Stimulated activated naive CD4-positive, alpha-beta T cell treated with Interleukin-2 at 50 U/mL for 16 hours (primary cell): ENCODE measurements at regions not wholly inside any gene's neighbourhood (a gene's known extent, or its start where the extent isn't known, plus 50 kb on each side); places are given as distances from the start of the nearest gene placed in this dataset.
"Not testable (repeated sequence)": the region's sequence is repeated elsewhere in the genome, so short reads cannot be mapped to it uniquely, and the experiment has no call there.

Source experiments
- DNase-seq: peaks from one replicate; lab custom pipeline; 2025; lab: John Stamatoyannopoulos, UW

DNA sequence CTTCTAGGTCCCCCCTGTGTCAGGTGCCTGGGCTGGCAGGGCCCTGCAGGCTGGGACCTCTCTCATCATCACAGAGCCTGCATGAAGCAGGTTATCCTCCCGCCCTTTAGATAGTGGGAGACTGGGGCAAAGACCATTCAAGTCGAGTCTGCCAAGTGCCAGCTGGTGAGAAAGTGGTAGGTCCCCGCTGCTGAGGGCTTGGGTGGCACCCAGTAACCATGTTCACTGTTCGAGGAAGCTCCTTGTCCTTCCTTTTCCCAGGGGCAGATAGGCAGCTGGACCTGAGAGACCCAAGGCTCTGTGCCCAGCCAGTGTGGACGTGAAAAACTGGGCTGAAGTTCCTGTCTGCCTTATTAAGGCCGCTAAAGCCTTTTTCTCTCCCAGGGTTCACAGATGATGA, 1319.8 kb downstream of the TBC1D22A start:
- DNase-seq, result no peak

DNA sequence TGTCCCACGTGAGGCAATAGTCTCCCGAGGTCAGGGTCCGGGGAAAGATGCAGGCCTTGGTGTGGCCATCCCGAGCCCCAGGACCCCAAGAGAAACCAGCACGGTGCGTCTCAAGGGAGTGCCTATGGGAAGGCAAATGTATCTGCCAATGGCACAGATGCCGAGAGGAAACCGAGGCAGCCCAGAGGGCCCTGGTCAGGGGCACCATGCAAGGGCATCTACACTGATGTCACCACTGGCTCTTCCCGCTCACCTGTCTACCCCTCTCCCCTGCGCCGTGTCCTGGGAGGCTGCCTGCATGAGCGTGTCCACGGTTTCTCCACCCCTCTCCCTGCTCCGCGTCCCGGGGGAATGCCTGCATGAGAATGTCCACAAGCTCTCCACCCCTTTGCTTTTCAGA, 1318.8 kb downstream of the TBC1D22A start:
- no peak for DNase-seq

DNA sequence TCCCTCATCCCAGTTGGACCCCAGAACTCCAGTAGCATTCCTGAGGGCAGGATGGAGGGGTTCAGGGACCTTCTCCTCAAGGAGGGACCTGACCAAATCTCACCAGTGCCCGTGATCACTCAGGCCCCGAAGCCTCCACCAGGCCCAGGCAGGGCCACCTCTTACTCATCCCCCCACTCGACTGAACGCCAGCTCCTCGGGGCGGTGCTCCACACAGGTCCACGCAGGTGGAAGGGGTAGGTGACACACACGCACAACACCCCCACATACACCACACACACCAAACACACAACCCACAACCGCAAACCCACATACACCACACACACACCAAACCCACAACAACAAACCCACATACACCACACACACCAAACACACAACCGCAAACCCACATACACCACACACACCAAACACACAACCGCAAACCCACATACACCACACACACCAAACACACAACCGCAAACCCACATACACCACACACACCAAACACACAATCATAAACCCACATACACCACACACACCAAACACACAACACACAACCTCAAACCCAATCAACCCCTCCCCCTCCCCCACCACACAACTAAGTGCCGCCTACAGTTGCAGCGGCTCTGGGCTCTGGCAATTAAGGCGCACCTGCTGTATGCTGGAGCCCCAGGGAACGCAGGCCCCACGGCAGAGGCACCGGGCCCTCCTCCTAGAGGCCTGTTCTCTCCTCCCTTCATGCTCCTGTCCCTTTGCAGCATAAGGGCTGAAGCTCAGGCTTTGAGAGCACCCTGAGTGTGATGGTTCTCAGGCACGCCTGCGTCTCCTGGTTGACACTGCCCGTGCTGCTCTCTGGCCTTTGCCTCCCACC, 1318.1 kb downstream of the TBC1D22A start:
- DNase-seq, result no peak

DNA sequence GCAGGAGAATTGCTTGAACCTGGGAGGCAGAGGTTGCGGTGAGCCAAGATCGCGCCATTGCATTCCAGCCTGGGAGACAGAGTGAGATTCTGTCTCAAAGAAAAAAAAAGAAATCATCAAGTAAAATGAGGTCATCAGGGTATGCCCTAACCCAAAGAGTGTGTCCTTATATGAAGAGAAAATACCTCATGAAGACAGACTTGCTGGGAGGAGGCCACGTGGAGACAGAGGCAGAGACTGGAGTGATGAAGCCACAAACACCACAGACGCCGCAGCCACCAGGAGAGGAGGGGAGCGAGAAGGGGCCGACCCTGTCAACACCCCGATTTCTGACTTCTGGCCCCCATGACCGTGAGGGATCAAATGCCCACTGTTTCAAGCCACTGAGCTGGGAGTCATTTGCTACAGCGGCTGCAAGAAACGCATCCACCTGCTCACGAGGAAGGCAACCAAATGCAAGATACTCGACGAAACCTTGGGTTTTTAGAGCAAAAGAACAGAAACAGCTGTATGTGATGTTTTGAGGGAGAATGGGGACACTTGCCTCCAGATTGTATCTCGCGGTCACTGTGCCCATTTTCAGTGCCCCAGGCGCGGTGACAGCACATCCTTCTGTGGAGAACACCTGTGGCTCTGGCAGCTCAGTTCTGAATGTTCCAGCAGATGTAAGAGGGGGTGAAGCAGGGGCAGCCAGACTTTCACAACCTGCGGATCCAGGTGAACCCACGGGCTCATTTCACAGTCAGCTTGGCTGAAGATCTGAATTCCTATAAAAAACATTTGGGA, 1317.2 kb downstream of the TBC1D22A start:
- DNase-seq, result no peak

DNA sequence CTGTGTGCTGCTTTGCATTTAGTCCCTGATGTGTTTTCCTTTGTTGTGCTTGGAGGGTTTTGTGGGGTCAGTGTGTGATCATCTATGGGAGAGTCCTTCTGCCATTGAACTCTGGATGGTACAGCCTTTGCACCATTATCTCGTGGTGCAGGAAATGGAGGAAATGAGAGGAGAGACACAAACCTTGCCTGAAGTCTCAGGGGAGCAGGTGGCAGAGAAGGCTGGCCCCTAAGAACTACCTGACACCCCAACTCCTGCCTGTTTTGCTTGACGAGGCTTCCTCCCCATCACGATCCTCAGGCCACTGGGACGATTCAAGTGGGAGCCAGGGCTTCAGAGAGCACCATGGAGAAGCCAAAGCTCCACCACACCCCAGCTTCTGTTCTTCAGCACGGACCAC, 1316.4 kb downstream of the TBC1D22A start:
- DNase-seq, result no peak

DNA sequence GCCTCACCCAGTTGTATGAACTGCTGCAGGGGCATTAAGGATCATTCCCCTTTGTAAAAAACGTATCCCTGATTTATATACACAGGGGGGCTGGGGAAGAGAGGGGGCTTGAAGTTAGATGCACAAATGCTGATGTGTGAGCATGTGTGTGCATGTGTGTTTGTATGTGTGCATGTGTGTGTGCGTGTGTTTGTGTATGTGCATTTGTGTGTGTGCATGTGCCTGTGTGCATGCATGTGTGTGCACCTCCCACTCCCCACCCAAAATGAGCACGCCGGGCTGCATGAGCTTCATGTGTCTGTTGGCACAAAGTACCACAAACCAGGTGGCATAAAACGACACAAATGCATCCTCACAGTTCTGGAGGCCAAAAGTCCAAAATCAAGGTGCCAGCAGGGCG, 1315.2 kb downstream of the TBC1D22A start:
- DNase-seq, result no peak

DNA sequence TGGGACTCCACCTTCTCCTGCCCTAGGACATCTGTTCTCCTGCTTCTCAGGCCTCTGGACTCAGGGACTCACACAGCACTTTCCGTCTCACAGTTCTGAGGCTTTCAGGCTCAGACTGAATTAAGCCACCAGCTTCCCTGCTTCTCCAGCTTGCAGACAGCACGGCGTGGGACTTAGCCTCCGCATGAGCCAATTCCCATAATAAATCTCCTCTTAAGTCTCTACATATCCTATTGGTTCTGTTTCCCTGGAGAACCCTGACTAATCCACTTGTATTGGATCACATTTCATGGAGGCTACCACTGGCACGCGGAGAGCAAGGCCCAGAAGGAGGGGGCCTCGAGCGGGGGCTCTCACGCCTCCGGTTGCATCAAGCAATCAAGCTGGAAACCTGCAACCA, 1313.6 kb downstream of the TBC1D22A start:
- no peak for DNase-seq

DNA sequence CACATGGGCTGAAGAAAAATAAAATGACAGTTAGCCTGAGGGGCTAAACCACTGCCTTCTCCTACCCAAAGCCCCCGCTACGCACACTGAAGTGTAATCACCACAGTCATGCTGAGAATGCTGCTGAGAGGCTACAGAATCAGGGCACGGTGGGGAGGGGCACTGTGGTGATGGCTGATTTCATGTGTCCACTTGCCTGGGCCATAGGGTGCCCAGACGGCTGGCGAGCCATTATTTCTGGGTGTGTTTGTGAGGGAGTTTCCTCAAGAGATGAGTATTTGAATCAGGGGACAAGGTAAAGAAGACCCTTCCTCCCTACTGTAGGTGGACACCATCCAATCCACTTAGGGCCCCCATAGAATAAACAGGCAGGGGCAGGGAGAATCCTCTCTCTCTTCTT, 1313.2 kb downstream of the TBC1D22A start:
- no peak for DNase-seq

DNA sequence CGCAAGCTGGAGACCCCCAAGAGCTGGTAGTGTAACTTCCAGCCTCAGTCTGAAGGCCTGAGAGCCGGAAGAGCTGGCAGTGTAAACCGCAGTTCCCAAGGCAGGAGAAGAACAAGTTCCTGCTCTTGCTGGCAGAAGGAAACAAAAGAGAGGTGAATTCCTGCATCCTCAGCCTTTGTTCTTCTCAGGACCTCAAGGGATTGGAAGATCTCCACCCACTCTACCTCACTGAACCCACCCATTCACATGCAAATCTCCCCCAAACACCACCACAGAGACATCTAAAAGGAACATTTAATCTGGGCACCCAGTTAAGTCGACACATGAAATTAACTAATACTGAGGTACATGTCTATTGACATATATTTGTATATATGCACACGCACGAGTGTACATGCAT, 1310.3 kb downstream of the TBC1D22A start:
- DNase-seq, result no peak

DNA sequence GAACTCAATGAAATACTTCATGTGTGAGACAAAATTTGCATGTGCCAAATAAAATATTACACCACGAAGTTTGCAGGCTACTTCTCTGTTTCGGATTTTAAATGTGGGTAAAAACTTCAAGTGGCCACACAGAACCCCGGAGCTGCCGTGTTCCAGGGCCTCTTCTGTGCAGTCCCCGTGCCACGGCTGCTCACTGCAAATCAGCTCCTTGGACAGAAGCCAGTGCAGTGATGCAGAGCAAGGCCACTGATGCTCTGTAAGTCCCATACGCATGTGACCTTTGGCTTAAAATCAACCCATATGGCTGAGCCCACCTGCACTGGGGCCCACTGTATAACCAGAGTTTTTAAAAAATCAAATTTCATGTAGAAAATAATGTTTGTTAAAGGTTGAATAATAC, 1309.4 kb downstream of the TBC1D22A start:
- no peak for DNase-seq

DNA sequence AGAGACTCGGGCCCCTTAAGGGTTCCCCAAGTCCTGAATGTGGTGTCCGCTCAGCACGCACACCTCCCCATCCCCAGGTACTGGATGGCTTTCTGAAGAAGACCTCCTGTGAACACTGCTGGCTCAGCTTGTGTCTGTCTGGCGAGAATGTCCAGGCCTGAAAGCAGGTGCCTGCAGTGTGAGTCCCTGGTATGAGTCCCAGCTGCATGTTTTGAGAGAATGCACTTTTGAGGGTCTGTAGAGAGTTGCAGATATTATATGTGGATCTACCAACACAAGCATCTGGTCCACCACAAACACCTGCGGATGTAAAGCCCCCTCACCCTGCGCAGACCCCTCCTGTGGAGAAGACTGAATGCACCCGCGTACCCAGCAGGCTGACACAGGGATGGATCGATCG, 1308.9 kb downstream of the TBC1D22A start:
- no peak for DNase-seq

DNA sequence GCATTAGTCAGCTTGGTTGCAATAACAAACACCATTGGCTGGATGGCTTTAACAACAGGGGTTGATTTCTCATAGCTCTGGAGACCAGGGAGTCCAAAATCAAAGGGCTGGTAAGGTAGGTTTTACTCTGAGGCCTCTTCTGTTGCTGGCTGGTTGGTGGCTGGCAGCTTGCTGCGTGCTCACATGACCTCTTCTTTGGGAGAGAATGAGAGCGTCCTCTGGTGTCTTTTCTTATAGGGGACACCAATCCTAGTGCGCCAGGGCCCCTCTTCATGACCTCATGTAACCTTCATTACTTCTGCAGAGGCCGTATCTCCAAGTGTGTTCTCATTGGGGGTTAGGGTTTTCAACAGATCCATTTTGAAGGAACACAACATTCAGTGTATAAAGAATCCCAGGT, 1308.3 kb downstream of the TBC1D22A start:
- no peak for DNase-seq

DNA sequence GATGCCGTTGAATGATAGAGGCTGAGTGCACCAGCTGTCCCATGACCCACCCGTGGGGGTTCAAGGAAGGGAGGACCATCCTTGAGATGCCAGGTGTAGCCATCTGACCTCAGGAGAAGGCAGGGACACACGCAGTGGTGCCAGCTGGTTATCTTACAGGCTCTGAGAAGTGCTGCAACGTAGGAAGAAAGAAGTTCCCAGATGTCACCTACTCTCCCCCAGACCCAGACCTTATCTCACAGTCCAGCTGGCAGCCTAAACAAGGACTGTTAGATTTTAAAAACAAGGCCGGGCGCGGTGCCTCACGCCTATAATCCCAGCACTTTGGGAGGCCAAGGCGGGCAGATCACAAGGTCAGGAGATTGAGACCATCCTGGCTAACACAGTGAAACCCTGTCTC, 1307.6 kb downstream of the TBC1D22A start:
- no peak for DNase-seq

DNA sequence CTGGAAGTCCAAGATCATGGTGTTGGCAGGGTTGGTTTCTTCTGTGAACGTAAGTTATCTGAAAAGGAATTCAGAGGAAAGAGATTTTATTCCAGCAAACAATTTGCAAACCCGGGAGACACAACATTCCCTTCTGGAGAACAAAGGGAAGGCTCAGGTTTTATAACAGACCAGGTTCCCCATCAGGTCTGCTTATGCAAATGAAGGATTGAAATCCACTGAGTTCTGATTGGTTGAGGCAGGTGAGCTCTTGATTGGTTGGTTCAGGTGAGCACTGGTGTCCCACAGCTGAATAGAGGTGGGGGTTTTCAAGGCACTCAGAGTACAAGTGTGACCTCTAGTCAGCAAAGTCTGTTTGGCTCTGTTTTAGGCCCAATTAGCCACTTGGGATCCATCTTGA, 1306.8 kb downstream of the TBC1D22A start:
- no peak for DNase-seq

DNA sequence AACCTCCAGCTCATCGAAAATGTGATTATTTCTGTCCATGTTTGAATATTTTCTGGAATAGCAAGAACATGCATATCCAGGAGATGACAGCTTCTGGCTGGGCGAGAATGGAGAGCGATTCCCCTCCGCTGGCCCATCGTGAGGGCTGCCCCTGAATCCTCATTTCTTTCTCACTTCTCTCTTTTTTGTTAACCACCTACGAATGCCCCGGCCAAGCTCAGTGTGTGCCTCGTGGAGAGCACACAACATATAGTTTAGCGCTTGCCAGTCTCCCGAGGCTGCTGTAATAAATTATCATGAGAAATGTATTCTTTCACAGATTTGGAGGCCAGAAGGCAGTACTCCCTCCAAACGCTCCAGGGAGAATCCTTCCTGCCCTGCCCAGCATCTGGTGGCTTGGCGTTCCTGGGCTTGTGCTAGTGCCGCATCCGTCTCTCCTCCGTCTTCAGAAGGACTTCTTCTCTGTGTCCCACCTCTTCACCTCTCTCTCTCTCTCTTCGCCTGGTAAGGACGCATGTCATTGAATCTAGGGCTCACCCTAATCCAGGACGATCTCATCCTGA, 1306.0 kb downstream of the TBC1D22A start:
- DNase-seq, result no peak

DNA sequence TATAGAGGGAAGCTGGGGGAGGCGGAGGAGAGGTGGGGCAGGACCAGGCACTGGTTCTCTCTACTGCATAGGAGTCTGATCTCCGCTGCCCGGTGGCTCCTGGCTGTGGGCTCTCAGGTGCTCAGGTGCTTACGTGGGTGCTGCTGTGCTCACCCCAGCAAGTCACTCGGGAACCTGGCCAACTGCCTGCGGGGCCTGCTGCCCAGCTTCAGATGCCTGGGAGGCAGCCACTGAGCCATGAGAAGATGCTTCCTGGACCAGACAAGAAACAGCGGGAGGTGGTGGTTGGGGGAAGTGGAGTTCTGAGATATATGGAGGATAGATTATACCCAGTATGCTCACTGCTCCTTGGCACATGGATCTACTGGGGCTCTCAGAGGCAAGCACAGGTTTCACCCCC, 1303.4 kb downstream of the TBC1D22A start:
- no peak for DNase-seq

DNA sequence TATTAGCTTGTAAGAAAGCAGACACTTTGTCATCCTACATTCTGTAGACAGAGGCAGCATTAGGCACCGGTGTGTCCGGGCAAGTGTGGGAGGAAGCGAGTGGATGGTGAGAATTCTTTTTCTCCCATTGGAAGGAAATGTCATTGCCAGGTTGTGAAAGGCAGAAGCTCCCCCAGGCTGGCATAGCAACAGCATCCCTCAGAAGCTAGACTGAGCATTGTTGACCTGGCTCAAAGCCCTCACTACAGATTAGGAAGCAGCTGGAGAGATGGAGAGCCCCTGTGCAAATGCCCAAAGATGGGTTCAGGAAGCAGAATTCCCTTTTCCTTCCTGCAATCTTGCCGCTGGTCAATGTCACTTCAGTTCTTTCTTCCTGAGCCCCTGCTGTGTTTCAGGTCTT, 1299.3 kb downstream of the TBC1D22A start:
- no peak for DNase-seq

DNA sequence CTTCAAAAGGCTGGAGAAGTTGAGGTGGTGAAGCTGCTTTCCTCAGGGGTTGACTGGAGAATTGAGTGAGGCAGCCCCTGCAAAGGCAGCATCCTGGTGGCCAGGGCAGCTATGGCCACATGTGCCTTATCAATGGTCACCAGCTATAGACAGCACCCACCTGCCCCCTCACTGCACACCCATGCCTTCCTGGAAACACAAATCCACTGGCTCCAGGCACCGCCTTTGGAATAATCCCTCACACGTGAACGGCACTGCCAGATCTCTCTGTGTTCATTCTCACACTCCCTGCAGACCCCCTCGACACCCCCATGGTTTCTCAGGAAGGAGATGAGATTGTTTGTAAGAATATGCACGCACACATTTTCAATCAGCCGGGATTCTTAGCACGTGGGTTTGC, 1297.8 kb downstream of the TBC1D22A start:
- DNase-seq, result no peak

DNA sequence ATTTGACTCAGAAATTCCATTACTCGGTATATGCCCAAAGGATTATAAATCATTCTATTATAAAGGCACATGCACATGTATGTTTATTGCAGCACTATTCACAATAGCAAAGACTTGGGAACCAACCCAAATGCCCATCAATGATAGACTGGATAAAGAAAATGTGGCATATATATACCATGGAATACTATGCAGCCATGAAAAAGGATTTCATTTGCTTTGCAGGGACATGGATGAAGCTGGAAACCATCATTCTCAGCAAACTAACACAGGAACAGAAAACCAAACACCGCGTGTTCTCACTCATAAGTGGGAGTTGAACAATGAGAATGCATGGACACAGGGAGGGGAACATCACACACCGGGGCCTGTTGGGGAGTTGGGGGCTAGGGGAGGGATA, 1297.1 kb downstream of the TBC1D22A start:
- DNase-seq, result not testable (repeated sequence)

DNA sequence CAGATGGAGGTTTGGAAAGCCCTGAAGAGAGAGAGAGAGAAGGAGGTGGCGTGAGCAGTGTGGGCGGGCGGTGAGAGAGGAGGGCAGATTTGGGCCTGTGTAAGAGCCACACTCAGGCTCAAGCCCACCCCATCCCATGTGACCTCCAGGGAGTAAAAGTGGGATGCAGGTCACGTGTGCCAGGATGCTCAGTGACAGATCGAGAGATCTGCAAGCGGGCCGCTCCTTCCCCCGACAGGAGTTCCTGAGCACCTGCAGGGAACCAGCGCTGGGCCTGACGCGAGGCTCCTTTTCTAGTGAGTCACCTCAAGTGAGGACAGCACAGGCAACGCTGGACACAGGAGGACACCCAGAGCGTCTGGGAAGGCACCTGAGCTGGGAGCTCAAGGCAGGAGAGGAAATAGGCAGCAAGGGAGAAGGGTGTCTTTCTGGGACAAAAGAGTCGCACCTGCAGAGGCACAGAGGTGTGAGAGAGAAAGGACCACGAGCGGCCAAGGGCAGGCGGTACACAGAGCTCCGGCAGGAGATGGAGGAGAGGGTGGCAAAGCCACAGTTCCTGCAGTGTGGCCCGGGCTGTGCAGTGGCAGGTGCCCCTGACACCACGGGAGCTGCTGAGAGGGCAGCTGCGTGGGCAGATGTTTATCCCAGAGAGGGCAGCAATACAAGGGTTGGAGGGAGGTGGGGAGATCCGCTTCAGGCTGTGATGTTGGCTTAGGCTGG, 1294.8 kb downstream of the TBC1D22A start:
- no peak for DNase-seq

DNA sequence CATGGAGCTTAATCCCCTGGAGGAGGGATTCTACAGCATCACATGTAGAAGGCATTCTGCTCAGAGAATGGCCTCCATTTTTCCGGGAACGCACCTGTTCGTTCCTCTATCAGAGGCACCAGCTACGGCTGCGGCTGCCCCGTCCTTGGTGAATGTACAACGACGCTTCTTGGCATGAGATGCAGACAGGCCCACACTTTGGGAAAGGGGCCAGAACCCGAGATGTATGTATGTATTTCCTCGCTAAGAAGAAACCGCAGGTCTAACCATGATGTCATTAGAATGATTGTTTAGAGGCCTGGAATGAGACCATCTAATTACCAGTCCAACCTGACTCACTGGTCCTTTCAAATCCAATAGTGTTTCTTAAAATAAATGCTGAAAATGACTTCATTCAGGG, 1293.4 kb downstream of the TBC1D22A start:
- DNase-seq, result no peak

DNA sequence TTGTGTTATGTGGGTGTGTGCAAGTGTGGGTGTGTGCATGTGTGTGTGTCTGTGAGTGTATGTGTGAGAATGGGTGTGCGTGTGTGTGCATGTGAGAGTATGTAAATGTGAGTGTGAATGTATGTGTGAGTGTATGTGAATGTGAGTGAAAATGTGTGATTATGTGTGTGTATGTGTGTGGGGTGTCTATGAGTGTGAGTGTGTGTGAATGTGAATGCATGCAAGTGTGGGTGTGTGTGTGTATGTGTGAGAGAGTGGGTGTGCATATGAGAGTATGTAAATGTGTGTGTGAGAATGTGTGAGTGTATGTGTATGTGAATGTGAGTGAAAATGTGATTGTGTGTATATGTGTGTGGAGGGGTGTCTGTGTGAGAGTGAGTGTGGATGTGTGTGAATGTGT, 1292.7 kb downstream of the TBC1D22A start:
- DNase-seq, result no peak

DNA sequence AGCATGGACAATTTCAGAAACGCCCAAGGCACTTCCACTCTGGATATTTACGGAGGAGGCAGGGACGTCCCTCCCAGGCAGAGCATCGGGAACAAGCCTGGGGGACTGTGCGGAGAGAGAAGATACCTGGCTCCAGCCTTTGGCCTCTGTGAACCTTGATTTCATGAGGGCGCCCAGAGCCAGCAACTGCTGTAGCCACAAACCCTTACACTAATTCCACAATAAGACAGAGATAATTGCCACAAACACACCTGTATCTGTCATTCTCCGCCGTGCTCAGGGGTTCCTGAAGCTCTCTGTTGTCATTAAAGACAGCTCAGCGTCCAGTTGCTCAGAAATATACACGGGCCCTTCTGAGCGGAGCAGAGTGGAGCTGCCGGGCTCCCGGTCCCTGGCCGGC, 1292.1 kb downstream of the TBC1D22A start:
- DNase-seq, result no peak
